GM20000 (cell line): ENCODE measurements at regions not wholly inside any gene's neighbourhood (a gene's known extent, or its start where the extent isn't known, plus 50 kb on each side); places are given as distances from the start of the nearest gene placed in this dataset.

Experiments used
- DNase-seq: peaks from one replicate; pipeline ENCODE4 v3.0.0; 2012; ENCODE audit warnings: low spot score
- CTCF ChIP-seq: IDR thresholded peaks from 2 replicates; pipeline ENCODE4 v1.5.1; 2012; ENCODE audit warnings: mild to moderate bottlenecking, control low read depth; ENCODE audit errors: extremely low read depth, missing control alignments

GRCh38 chr22:26746311-26746710, 88.9 kb downstream of the MIAT start:
- TF ChIP-seq CTCF: no peak
- DNase-seq: no peak

- no peak for DNase-seq
- no peak for TF ChIP-seq CTCF
Measured at GRCh38 chr22:26748845-26749244, 91.5 kb downstream of the MIAT start.

- no peak for DNase-seq
- no peak for TF ChIP-seq CTCF
Measured at GRCh38 chr22:26751217-26751616, 93.8 kb downstream of the MIAT start.

GRCh38 chr22:26753125-26753862, 95.9 kb downstream of the MIAT start:
- DNase-seq: no peak
- no peak for TF ChIP-seq CTCF

GRCh38 chr22:26756675-26757293, 99.4 kb downstream of the MIAT start:
- DNase-seq: peak; percentile 68
- peak; percentile 50 for TF ChIP-seq CTCF

GRCh38 chr22:26757496-26757895, 100.1 kb downstream of the MIAT start:
- TF ChIP-seq CTCF: no peak
- DNase-seq: no peak
